HepG2 (cell line): ENCODE measurements at regions not wholly inside any gene's neighbourhood (a gene's known extent, or its start where the extent isn't known, plus 50 kb on each side); places are given as distances from the start of the nearest gene placed in this dataset.

Experiments
- ATAC-seq: fragments of 200-7000 bp; cut with Tn5 transposase; 3 replicates; pipeline ENCODE4 v1.9.1; 2020; ENCODE audit warnings: mild to moderate bottlenecking, moderate library complexity
- BruUV-seq: library from RNA; stranded (reverse); fragments of 400-500 nt; replicated peaks from 2 replicates; lab custom pipeline; 2021; lab: Mats Ljungman, UMichigan
- CTCF ChIA-PET: fragments of 300-600 bp; formaldehyde crosslinking; extraction: SDS; loops from one replicate; lab custom pipeline; 2021; ENCODE audit warnings: low total read pairs, inconsistent platforms, low intra/inter-chr PET ratio; lab: Yijun Ruan, JAX
- POLR2A ChIA-PET: fragments of 350-600 bp; sonication (Branson Sonifier 250); formaldehyde crosslinking; loops from one replicate; lab custom pipeline; 2020; ENCODE audit warnings: antibody characterized with exemption, inconsistent platforms; lab: Yijun Ruan, JAX
- DNase-seq: peaks from one replicate; pipeline ENCODE4 v3.0.0-alpha.2; 2015; ENCODE audit warnings: low spot score
- FAIRE-seq: peaks from 3 replicates; lab custom pipeline; 2011; peaks lifted over from hg19 to GRCh38; lab: Jason Lieb, UNC
- H2AFZ ChIP-seq: one replicate; pipeline ENCODE4 v1.6.1; 2011; ENCODE audit warnings: low read length, inconsistent platforms
- H3K27ac ChIP-seq: fragments of 300-600 bp; 3 replicates; pipeline ENCODE4 v1.8.0; 2011; ENCODE audit warnings: mixed run types, mild to moderate bottlenecking, mixed read lengths, low read length, inconsistent platforms; ENCODE audit not compliant: insufficient read depth; ENCODE audit errors: extremely low read length
- H3K27me3 ChIP-seq, 2 experiments: fragments of 200-600 bp in 1 of 2; 2 replicates in 1 of 2; 3 replicates in 1 of 2; pipeline versions ENCODE4 v1.6.0 to v1.8.0; 2011; ENCODE audit warnings: low read length in 2 of 2, mild to moderate bottlenecking in 2 of 2, moderate library complexity in 2 of 2, inconsistent platforms in 1 of 2; ENCODE audit not compliant: insufficient read depth in 2 of 2, control insufficient read depth in 1 of 2
- H3K36me3 ChIP-seq, 2 experiments: fragments of 200-600 bp in 1 of 2; replicated peaks in 1 of 2; 2 replicates in 1 of 2; 3 replicates in 1 of 2; pipeline versions ENCODE4 v1.5.1 to v1.8.0; 2011; ENCODE audit warnings: low read length in 2 of 2, inconsistent platforms in 1 of 2; ENCODE audit not compliant: insufficient read depth in 2 of 2, control insufficient read depth in 1 of 2
- H3K4me1 ChIP-seq: 2 replicates; pipeline ENCODE4 v1.5.1; 2012; ENCODE audit warnings: low read length, inconsistent platforms; ENCODE audit not compliant: insufficient read depth
- H3K4me2 ChIP-seq: 2 replicates; pipeline ENCODE4 v1.6.0; 2011; ENCODE audit warnings: low read depth, low read length, inconsistent platforms
- H3K4me3 ChIP-seq, 3 experiments: fragments of 200-600 bp in 1 of 3; sonication (generic), shearing (Covaris generic) in 1 of 3; replicated peaks in 1 of 3; 2 replicates each; pipeline ENCODE4 v1.5.1; 2011 to 2016; ENCODE audit warnings: low read length in 3 of 3, inconsistent platforms in 2 of 3, low read depth in 2 of 3, mild to moderate bottlenecking in 2 of 3, control low read depth in 1 of 3, mixed read lengths in 1 of 3; ENCODE audit not compliant: insufficient read depth in 1 of 3
- H3K79me2 ChIP-seq: one replicate; pipeline ENCODE4 v1.6.1; 2011; ENCODE audit warnings: low read length, inconsistent platforms; ENCODE audit not compliant: insufficient read depth
- H3K9ac ChIP-seq: 2 replicates; pipeline ENCODE4 v1.6.0; 2011; ENCODE audit warnings: mild to moderate bottlenecking, low read depth, low read length, inconsistent platforms; ENCODE audit not compliant: insufficient read depth
- H3K9me3 ChIP-seq: 2 replicates; pipeline ENCODE4 v1.5.1; 2012; ENCODE audit warnings: mild to moderate bottlenecking, low read length
- H4K20me1 ChIP-seq: 2 replicates; pipeline ENCODE4 v1.6.0; 2011; ENCODE audit warnings: inconsistent platforms, mild to moderate bottlenecking, low read length, moderate library complexity; ENCODE audit not compliant: insufficient read depth
- ASH2L ChIP-seq: fragments of 300-600, 200-600 bp; sonication (generic); IDR thresholded peaks from 2 replicates; pipeline ENCODE4 v1.7.0; 2017; ENCODE audit warnings: low read depth, mild to moderate bottlenecking, moderate library complexity, mixed read lengths, low read length; ENCODE audit not compliant: insufficient read length
- CBX1 ChIP-seq: IDR thresholded peaks from one replicate; pipeline ENCODE4 v1.6.1; 2016; ENCODE audit warnings: antibody characterized with exemption, low read depth
- PTBP1 ChIP-seq: fragments of 200-400 bp; formaldehyde crosslinking; IDR thresholded peaks from 2 replicates; pipeline ENCODE4 v1.6.1; 2018; ENCODE audit warnings: low read length, low read depth; ENCODE audit not compliant: poor library complexity, severe bottlenecking
- SALL1 ChIP-seq: sonication (generic); formaldehyde crosslinking; IDR thresholded peaks from 2 replicates; pipeline ENCODE4 v1.8.0; 2022; ENCODE audit warnings: mild to moderate bottlenecking, missing genetic modification reagents
- SETDB1 ChIP-seq: sonication (generic); formaldehyde crosslinking; IDR thresholded peaks from 2 replicates; pipeline ENCODE4 v1.5.1; 2020; ENCODE audit warnings: missing genetic modification reagents, mild to moderate bottlenecking, borderline replicate concordance
- ZNF629 ChIP-seq: sonication (generic); formaldehyde crosslinking; conservative IDR thresholded peaks from 2 replicates; pipeline ENCODE4 v1.5.0; 2020; ENCODE audit warnings: missing genetic modification reagents
- WGBS: methylation state at CpG from one replicate; pipeline ENCODE4 v1.1.6; 2017; ENCODE audit warnings: low lambda C conversion rate; 5-methylcytosine and 5-hydroxymethylcytosine counted together
- in situ Hi-C: cut with HindIII; loops from 2 replicates; pipeline ENCODE4 v1.10.0; 2017; ENCODE audit warnings: low pct_unique_long_range_greater_than_20kb; ENCODE audit not compliant: extremely low pct_ligation_motif_present
- intact Hi-C: fragments of 100-400 bp; cut with micrococcal nuclease; formaldehyde crosslinking; loops from one replicate; pipeline ENCODE4 v1.10.0; 2022; ENCODE audit not compliant: unreplicated experiment
- TF ChIP-seq, protein P1 (sequence below): sonication (generic); formaldehyde crosslinking; IDR thresholded peaks from 2 replicates; pipeline ENCODE4 v1.4.0; 2020; ENCODE audit warnings: low read depth, mild to moderate bottlenecking, missing genetic modification reagents
- TF ChIP-seq, protein P2 (sequence below), 2 experiments: sonication (generic) in 1 of 2; formaldehyde crosslinking in 1 of 2; IDR thresholded peaks; 2 replicates each; pipeline versions ENCODE4 v1.5.1 to v1.6.1; 2011 to 2020; ENCODE audit warnings: borderline replicate concordance in 1 of 2, low read depth in 1 of 2, low read length in 1 of 2, mild to moderate bottlenecking in 1 of 2, missing genetic modification reagents in 1 of 2, moderate library complexity in 1 of 2
- TF ChIP-seq, protein P3 (sequence below): sonication (generic); formaldehyde crosslinking; IDR thresholded peaks from 2 replicates; pipeline ENCODE4 v1.4.0; 2020; ENCODE audit warnings: missing genetic modification reagents, borderline replicate concordance

DNA sequence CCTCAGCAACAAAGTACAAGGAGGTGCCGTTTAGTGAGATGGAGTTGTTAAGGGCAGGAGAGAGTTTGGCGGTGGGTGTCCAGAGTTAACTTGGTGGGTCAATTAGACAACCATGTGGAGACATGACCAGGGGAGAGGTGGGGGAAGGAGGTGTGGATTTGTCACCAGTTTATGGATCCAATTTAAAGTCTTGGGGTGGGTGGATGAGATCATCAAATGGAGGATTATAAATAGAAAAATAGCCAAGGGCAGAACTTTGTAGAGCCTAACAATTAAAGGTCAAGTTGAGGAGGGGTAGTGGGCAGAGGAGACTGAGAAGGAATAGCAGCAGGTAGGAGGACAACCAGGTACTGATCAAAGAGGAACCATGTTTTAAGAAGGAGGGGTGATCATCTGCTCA, 108.7 kb upstream of the IL12B start (continued):
- no peak for TF ChIP-seq ASH2L

DNA sequence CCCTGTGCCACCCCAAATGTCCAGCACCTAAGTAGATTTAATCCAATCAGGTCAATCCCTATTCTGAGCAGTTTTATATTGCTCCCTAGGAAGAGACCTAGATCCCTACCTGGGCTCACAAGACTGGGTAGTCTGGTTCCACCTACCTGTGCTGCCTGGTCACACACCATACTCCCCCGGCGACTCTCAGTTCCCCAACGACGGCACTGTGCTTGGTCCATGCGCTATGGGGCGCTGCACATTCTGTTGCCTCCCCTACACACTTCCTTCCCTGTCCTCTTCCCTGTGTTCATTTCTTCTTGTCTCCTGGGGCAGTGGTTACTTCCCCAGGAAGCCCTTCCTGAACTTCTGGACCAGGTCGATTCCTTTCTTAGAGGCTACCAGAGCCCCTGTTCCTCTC, 109.9 kb upstream of the IL12B start:
- Histone ChIP-seq H4K20me1 (no peaks in the 10 kb centered on the region), H3K27ac (no peak overlapping the region), H3K4me2 (no peak overlapping the region), H3K9ac (no peak overlapping the region), H3K27me3 (0 out of 5 replicates have a peak, but pooled peaks cover 0 to 11% of the 10 kb centered on the region in 2 experiments), H3K4me3 (no peak overlapping the region), H2AFZ (no peak overlapping the region), H3K4me1 (no peaks in the 10 kb centered on the region), H3K36me3 (no peaks in the 10 kb centered on the region), H3K9me3 (no peaks in the 10 kb centered on the region), H3K79me2 (no peaks in the 10 kb centered on the region)
- no TSS peak for BruUV-seq
- ATAC-seq (peak; percentile 59), FAIRE-seq (no peak), DNase-seq (no peak)
- intact Hi-C loops (loop anchor here (5.0 kb wide), 1 partner anchor 283 kb away; no protein-coding TSS in a partner anchor), in situ Hi-C loops (loop anchor here (5.0 to 10.0 kb wide), 2 partner anchors 475 to 527 kb away; partner anchors contain the start of gene ADRA1B)
- WGBS, result 3% methylated on average over 7 of the region's 7 CpGs
- POLR2A ChIA-PET, result no interaction called here
- TF ChIP-seq CBX1, result no peak
- TF ChIP-seq, protein P1, sequence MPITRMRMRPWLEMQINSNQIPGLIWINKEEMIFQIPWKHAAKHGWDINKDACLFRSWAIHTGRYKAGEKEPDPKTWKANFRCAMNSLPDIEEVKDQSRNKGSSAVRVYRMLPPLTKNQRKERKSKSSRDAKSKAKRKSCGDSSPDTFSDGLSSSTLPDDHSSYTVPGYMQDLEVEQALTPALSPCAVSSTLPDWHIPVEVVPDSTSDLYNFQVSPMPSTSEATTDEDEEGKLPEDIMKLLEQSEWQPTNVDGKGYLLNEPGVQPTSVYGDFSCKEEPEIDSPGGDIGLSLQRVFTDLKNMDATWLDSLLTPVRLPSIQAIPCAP (CRISPR knock-in tag), result no peak
- no peak for TF ChIP-seq PTBP1
- CTCF ChIA-PET, result no interaction called here

- CTCF ChIA-PET, result no interaction called here
- no peak for FAIRE-seq
- no peak for TF ChIP-seq SALL1 (CRISPR knock-in tag)
- TF ChIP-seq, protein P2, sequence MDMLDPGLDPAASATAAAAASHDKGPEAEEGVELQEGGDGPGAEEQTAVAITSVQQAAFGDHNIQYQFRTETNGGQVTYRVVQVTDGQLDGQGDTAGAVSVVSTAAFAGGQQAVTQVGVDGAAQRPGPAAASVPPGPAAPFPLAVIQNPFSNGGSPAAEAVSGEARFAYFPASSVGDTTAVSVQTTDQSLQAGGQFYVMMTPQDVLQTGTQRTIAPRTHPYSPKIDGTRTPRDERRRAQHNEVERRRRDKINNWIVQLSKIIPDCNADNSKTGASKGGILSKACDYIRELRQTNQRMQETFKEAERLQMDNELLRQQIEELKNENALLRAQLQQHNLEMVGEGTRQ (IDR thresholded peaks at IDR 0.05; ENCODE audit: low read depth, low read length), result no peak
- TF ChIP-seq, protein P2 (CRISPR knock-in tag; IDR thresholded peaks at IDR 0.05; ENCODE audit: borderline replicate concordance), result no peak
- no peak for TF ChIP-seq ZNF629 (CRISPR knock-in tag)
- TF ChIP-seq, protein P3, sequence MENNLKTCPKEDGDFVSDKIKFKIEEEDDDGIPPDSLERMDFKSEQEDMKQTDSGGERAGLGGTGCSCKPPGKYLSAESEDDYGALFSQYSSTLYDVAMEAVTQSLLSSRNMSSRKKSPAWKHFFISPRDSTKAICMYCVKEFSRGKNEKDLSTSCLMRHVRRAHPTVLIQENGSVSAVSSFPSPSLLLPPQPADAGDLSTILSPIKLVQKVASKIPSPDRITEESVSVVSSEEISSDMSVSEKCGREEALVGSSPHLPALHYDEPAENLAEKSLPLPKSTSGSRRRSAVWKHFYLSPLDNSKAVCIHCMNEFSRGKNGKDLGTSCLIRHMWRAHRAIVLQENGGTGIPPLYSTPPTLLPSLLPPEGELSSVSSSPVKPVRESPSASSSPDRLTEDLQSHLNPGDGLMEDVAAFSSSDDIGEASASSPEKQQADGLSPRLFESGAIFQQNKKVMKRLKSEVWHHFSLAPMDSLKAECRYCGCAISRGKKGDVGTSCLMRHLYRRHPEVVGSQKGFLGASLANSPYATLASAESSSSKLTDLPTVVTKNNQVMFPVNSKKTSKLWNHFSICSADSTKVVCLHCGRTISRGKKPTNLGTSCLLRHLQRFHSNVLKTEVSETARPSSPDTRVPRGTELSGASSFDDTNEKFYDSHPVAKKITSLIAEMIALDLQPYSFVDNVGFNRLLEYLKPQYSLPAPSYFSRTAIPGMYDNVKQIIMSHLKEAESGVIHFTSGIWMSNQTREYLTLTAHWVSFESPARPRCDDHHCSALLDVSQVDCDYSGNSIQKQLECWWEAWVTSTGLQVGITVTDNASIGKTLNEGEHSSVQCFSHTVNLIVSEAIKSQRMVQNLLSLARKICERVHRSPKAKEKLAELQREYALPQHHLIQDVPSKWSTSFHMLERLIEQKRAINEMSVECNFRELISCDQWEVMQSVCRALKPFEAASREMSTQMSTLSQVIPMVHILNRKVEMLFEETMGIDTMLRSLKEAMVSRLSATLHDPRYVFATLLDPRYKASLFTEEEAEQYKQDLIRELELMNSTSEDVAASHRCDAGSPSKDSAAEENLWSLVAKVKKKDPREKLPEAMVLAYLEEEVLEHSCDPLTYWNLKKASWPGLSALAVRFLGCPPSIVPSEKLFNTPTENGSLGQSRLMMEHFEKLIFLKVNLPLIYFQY (CRISPR knock-in tag), result no peak
- TF ChIP-seq SETDB1 (CRISPR knock-in tag), result no peak
Measured at GRCh38 chr5:159440968-159441367, 110.7 kb upstream of the IL12B start.

More at GRCh38 chr5:159440968-159441367, 110.7 kb upstream of the IL12B start:
- no peak overlapping the region for H3K4me2 ChIP-seq
- intact Hi-C loops, result loop anchor here (5.0 kb wide), 1 partner anchor 284 kb away; no protein-coding TSS in a partner anchor
- H3K9me3 ChIP-seq, result no peaks in the 10 kb centered on the region
- H3K79me2 ChIP-seq, result no peaks in the 10 kb centered on the region
- no peak for ATAC-seq
- H3K9ac ChIP-seq, result no peak overlapping the region
- WGBS, result 17% methylated on average over 4 of the region's 4 CpGs
- no peak overlapping the region for H3K27ac ChIP-seq
- POLR2A ChIA-PET, result no interaction called here
- in situ Hi-C loops, result loop anchor here (5.0 to 10.0 kb wide), 2 partner anchors 474 to 526 kb away; partner anchors contain the start of gene ADRA1B
- DNase-seq, result no peak
- BruUV-seq, result no TSS peak
- H2AFZ ChIP-seq, result no peak overlapping the region
- no peak overlapping the region for H3K4me3 ChIP-seq
- 0 out of 5 replicates have a peak, but pooled peaks cover 0 to 11% of the 10 kb centered on the region in 2 experiments for H3K27me3 ChIP-seq
- no peaks in the 10 kb centered on the region for H3K4me1 ChIP-seq
- H3K36me3 ChIP-seq, result no peaks in the 10 kb centered on the region
- H4K20me1 ChIP-seq, result no peaks in the 10 kb centered on the region
